Skin epidermis (tissue), 12 donors: ENCODE measurements at regions not wholly inside any gene's neighbourhood (a gene's known extent, or its start where the extent isn't known, plus 50 kb on each side); places are given as distances from the start of the nearest gene placed in this dataset.

ENCODE experiments used
- H3K27ac ChIP-seq, 21 experiments: fragments of 200-600 bp; sonication (generic) in 11 of 21; one replicate each; pipeline ENCODE4 v1.5.0; 2020; ENCODE audit warnings: mild to moderate bottlenecking in 3 of 21, inconsistent platforms in 2 of 21, moderate library complexity in 2 of 21
- H3K4me3 ChIP-seq, 7 experiments: fragments of 200-600 bp; sonication (generic) in 2 of 7; one replicate each; pipeline ENCODE4 v1.5.0; 2020; ENCODE audit warnings: inconsistent platforms in 2 of 7, mild to moderate bottlenecking in 2 of 7, moderate library complexity in 1 of 7

GRCh38 chr11:42085736-42086135 lies 626.3 kb upstream of the LRRC4C start:
- Histone ChIP-seq H3K4me3 (no peak overlapping the region), H3K27ac (no peak overlapping the region)

DNA sequence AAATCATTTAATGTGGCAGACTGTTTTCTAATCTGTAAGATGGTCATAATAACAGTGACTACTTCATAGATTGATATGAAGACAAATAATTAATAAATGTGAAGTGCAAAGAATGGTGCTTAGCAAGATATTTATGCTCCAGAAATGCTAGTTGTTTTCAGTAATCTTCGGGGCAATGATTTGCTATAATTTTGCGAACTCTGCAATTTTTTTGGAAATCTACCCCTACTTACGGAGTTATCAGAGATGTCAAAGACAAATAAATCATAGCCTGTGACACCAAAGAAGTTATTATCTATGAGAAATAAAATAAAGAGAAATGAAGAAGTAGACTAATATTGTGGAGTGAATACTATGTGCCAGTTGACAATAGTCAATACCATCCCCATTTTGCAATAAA lies 634.1 kb upstream of the LRRC4C start:
- Histone ChIP-seq H3K4me3 (no peak overlapping the region), H3K27ac (no peak overlapping the region)

DNA sequence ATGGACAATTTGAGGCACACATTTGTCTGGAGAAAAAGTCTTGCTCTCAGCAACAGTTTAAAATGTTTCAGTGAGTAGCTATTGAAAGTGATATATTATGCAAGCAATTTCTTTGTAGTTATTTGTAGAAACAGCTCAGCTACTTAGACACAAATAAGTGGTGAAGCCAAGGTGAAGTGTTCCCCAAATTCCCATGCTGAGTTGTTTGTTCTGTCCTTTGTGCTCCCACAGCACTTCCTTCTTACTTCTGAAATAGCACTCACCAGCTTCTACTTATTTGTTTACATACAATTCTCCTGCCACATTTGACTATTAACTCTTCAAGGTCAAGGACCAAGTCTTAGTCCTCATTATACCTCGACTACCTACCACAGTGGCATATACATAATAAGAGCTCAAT lies 638.6 kb upstream of the LRRC4C start:
- Histone ChIP-seq H3K27ac (no peak overlapping the region), H3K4me3 (no peak overlapping the region)

- no peak overlapping the region for H3K4me3 ChIP-seq
- H3K27ac ChIP-seq: no peak overlapping the region
These were observed 653.4 kb upstream of the LRRC4C start for GRCh38 chr11:42112866-42113265.

GRCh38 chr11:42114927-42115326 lies 655.5 kb upstream of the LRRC4C start:
- Histone ChIP-seq H3K4me3 (no peak overlapping the region), H3K27ac (no peak overlapping the region)

- Histone ChIP-seq H3K4me3 (no peak overlapping the region), H3K27ac (no peak overlapping the region)
These were observed 679.0 kb upstream of the LRRC4C start for GRCh38 chr11:42138454-42138853.

DNA sequence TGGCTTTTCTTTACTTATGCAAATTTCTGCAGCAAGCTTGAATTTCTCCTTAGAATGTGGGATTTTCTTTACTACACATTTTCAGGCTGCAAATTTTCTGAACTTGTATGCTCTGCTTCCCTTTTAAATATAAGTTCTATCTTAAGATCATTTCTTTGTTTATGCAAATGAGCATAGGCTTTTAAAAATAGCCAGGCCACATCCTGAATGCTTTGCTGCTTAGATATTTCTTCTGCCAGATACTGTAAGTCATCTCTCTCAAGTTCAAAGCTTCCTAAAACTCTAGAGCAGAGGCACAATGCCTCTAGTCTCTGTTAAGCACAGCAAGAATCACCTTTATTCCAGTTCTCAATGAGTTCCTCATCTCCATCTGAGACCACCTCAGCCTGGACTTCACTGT lies 685.9 kb upstream of the LRRC4C start:
- H3K4me3 ChIP-seq: no peak overlapping the region
- no peak overlapping the region for H3K27ac ChIP-seq

- Histone ChIP-seq H3K4me3 (no peak overlapping the region), H3K27ac (no peak overlapping the region)
These were observed 702.4 kb upstream of the LRRC4C start for GRCh38 chr11:42161886-42162285.

DNA sequence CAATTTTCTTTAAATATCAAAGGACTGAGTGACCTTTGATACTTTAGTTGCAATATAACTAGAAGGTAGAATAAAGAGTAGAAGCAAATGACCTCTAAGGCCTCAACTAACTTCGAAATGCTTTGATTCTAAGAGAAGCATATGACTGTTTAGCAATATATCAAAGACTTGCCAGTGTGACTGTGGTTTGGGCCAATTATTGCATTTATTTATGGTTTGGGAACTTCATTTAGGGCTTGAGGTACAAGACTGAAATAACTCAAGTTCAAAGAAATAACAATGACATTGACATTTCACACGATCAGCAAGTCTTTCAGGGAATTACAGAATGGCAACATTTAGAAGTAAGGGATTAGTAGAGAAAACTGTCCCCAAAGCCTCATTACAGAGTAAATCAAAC lies 709.7 kb upstream of the LRRC4C start:
- Histone ChIP-seq H3K4me3 (no peak overlapping the region), H3K27ac (no peak overlapping the region)

DNA sequence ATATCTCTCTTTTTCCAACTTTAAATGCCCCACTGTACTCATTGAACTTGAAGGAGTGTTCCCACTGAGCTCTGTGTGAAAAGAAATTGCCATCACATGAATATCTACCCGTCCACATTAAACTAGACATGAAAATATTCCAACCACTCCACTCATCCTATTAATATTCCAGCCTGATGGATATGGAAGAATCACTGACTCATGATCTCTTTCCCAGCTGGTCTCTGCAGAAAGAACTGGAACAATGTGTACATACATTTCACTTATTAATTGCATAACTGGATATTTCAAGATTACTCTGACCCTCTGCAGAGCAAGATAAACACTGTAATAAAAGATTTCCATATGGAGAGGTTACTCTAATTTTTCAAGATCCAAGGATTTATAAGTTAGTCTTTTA lies 711.1 kb upstream of the LRRC4C start:
- Histone ChIP-seq H3K4me3 (no peak overlapping the region), H3K27ac (no peak overlapping the region)

DNA sequence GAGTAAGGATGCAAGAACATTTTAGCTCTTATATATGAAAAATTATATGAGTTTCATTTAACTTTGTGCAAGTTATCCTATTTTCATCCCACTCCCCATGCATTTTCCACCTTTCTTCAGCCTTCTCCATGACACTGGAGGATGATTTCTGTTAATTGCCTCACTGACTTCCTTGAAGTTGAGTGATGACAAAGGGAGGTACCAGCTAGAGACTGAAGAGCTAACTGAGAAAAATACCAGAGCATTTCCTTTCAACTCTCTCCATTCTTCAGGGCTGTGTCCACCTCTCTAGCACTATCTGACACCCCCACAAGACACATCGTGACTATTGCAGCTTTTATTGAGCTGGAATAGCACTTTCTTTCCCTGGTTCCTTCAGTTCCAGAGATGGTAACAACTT lies 711.6 kb upstream of the LRRC4C start:
- no peak overlapping the region for H3K27ac ChIP-seq
- no peak overlapping the region for H3K4me3 ChIP-seq

DNA sequence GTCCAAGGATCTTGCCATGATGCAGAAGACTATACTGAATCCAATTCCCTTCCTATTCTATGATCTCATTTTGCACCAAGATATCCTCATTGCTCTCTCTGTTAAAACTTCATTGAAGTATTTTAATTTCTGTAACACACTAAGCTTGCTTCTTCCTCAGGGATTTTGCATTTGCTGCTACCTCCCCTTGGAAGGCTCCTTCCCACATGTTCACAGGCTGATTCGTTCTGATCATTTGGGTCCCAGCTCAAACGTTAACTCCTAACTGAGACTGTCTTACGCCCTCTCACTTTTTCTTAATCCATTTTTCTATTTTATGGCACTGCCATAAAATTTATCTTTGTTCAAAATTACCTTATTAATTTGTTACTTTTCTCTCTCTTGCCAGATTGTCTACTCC lies 713.0 kb upstream of the LRRC4C start:
- Histone ChIP-seq H3K4me3 (no peak overlapping the region), H3K27ac (no peak overlapping the region)

- Histone ChIP-seq H3K4me3 (no peak overlapping the region), H3K27ac (no peak overlapping the region)
These were observed 715.8 kb upstream of the LRRC4C start for GRCh38 chr11:42175203-42175602.

- no peak overlapping the region for H3K27ac ChIP-seq
- H3K4me3 ChIP-seq: no peak overlapping the region
These were observed 719.8 kb upstream of the LRRC4C start for GRCh38 chr11:42179216-42179615.

- no peak overlapping the region for H3K4me3 ChIP-seq
These were observed 736.0 kb upstream of the LRRC4C start for GRCh38 chr11:42195289-42196013.

GRCh38 chr11:42200311-42200710 lies 740.9 kb upstream of the LRRC4C start:
- H3K4me3 ChIP-seq: no peak overlapping the region
- no peak overlapping the region for H3K27ac ChIP-seq

More at GRCh38 chr11:42195289-42196013, 736.0 kb upstream of the LRRC4C start:
- H3K27ac ChIP-seq: no peak overlapping the region

- Histone ChIP-seq H3K27ac (no peak overlapping the region), H3K4me3 (no peak overlapping the region)
These were observed 742.2 kb upstream of the LRRC4C start for GRCh38 chr11:42201603-42202148.

- Histone ChIP-seq H3K27ac (no peak overlapping the region), H3K4me3 (no peak overlapping the region)
These were observed 746.1 kb upstream of the LRRC4C start for GRCh38 chr11:42205518-42205917.

GRCh38 chr11:42225664-42226063 lies 766.2 kb upstream of the LRRC4C start:
- Histone ChIP-seq H3K27ac (no peak overlapping the region), H3K4me3 (no peak overlapping the region)

DNA sequence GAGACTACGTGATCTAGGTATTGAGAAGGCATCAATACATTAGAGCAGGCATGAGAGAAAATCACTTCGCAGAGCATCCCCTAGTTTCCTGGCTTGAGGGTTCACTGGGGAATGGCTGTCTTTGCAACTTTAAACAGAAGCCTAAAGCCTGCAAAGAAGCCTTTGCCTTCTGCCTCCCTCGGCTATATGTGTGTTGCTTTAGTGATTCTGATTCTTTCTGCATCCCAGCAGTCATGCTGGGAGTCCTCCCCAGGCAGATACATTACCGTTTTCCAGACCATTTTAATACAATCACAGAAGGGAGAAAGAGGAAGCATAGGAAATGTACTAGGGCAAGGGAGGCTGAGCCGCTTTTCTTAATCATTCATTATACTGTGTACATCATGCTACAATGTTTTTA lies 773.2 kb upstream of the LRRC4C start:
- H3K4me3 ChIP-seq: no peak overlapping the region
- H3K27ac ChIP-seq: no peak overlapping the region

GRCh38 chr11:42234451-42234951 lies 775.0 kb upstream of the LRRC4C start:
- Histone ChIP-seq H3K4me3 (no peak overlapping the region), H3K27ac (no peak overlapping the region)
